WTC11 (cell line): ENCODE measurements at regions not wholly inside any gene's neighbourhood (a gene's known extent, or its start where the extent isn't known, plus 50 kb on each side); places are given as distances from the start of the nearest gene placed in this dataset.

Source experiments
- ATAC-seq: fragments of 200-7000 bp; cut with Tn5 transposase; 2 replicates; pipeline ENCODE4 v1.10.0; 2021; ENCODE audit warnings: mild to moderate bottlenecking, moderate library complexity
- CTCF ChIA-PET: fragments of 300-600 bp; sonication (Branson Sonifier 250); formaldehyde crosslinking; loops from one replicate; lab custom pipeline; 2021; ENCODE audit warnings: antibody characterized with exemption; lab: Charles Lee
- POLR2A ChIA-PET: fragments of 350-600 bp; sonication (Branson Sonifier 250); formaldehyde crosslinking; loops from one replicate; lab custom pipeline; 2021; ENCODE audit warnings: antibody characterized with exemption; lab: Charles Lee
- DNase-seq: peaks from one replicate; pipeline ENCODE4 v3.0.0; 2021; ENCODE audit warnings: low spot score
- H3K27ac Mint-ChIP-seq: 2 replicates; pipeline ENCODE4 v1.8.0; 2021; ENCODE audit warnings: mixed read lengths
- H3K27me3 Mint-ChIP-seq: 2 replicates; pipeline ENCODE4 v1.8.0; 2021; ENCODE audit warnings: low read depth, mild to moderate bottlenecking, moderate library complexity, mixed read lengths
- H3K36me3 Mint-ChIP-seq: 2 replicates; pipeline ENCODE4 v1.8.0; 2021; ENCODE audit warnings: mixed read lengths
- H3K4me1 Mint-ChIP-seq: 2 replicates; pipeline ENCODE4 v1.8.0; 2022; ENCODE audit warnings: mixed read lengths
- H3K4me3 Mint-ChIP-seq: 2 replicates; pipeline ENCODE4 v1.8.0; 2021; ENCODE audit warnings: mild to moderate bottlenecking, moderate library complexity, mixed read lengths
- H3K9me3 Mint-ChIP-seq: 2 replicates; pipeline ENCODE4 v1.8.0; 2021; ENCODE audit warnings: mixed read lengths
- ATF1 ChIP-seq: sonication (generic); formaldehyde crosslinking; IDR thresholded peaks from 2 replicates; pipeline ENCODE4 v1.8.1; 2023; ENCODE audit warnings: mild to moderate bottlenecking, moderate library complexity, missing genetic modification reagents
- ATF6 ChIP-seq: sonication (generic); formaldehyde crosslinking; IDR thresholded peaks from 2 replicates; pipeline ENCODE4 v1.8.1; 2023; ENCODE audit warnings: mild to moderate bottlenecking, missing genetic modification reagents
- CREM ChIP-seq: sonication (generic); formaldehyde crosslinking; IDR thresholded peaks from 2 replicates; pipeline ENCODE4 v1.8.1; 2022; ENCODE audit warnings: mild to moderate bottlenecking, missing genetic modification reagents, moderate library complexity
- E2F1 ChIP-seq: sonication (generic); formaldehyde crosslinking; IDR thresholded peaks from 2 replicates; pipeline ENCODE4 v1.8.0; 2022; ENCODE audit warnings: mild to moderate bottlenecking, missing genetic modification reagents
- ERG ChIP-seq: fragments of 250-450 bp; sonication (Bioruptor Pico); IDR thresholded peaks from 2 replicates; pipeline ENCODE4 v1.8.0; 2021; ENCODE audit warnings: mild to moderate bottlenecking
- HMGXB4 ChIP-seq: sonication (generic); formaldehyde crosslinking; IDR thresholded peaks from 2 replicates; pipeline ENCODE4 v1.8.1; 2023; ENCODE audit warnings: mild to moderate bottlenecking, moderate library complexity, missing genetic modification reagents
- MAX ChIP-seq: sonication (generic); formaldehyde crosslinking; IDR thresholded peaks from 2 replicates; pipeline ENCODE4 v1.8.0; 2022; ENCODE audit warnings: mild to moderate bottlenecking, missing genetic modification reagents
- MLX ChIP-seq: sonication (generic); formaldehyde crosslinking; IDR thresholded peaks from 2 replicates; pipeline ENCODE4 v1.8.1; 2023; ENCODE audit warnings: mild to moderate bottlenecking, missing genetic modification reagents, moderate library complexity
- ZBTB21 ChIP-seq: sonication (generic); formaldehyde crosslinking; IDR thresholded peaks from 2 replicates; pipeline ENCODE4 v1.8.1; 2023; ENCODE audit warnings: mild to moderate bottlenecking, missing genetic modification reagents, borderline replicate concordance
- ZNF219 ChIP-seq: sonication (generic); formaldehyde crosslinking; IDR thresholded peaks from 2 replicates; pipeline ENCODE4 v1.8.0; 2023; ENCODE audit warnings: missing genetic modification reagents, mild to moderate bottlenecking, borderline replicate concordance
- ZNF263 ChIP-seq: sonication (generic); formaldehyde crosslinking; IDR thresholded peaks from 2 replicates; pipeline ENCODE4 v1.8.1; 2022; ENCODE audit warnings: low read depth, mild to moderate bottlenecking, moderate library complexity, missing genetic modification reagents
- ZNF425 ChIP-seq: fragments of 250-450 bp; sonication (Bioruptor Pico); conservative IDR thresholded peaks from 2 replicates; pipeline ENCODE4 v1.9.0; 2021; ENCODE audit warnings: mild to moderate bottlenecking
- ZNF532 ChIP-seq: fragments of 250-450 bp; sonication (Bioruptor Pico); IDR thresholded peaks from 2 replicates; pipeline ENCODE4 v1.9.0; 2021; ENCODE audit warnings: mild to moderate bottlenecking, borderline replicate concordance

GRCh38 chrX:45344594-45344993 lies 143.9 kb upstream of the DIPK2B start:
- Mint-ChIP-seq H3K27me3 (no peaks in the 10 kb centered on the region), H3K4me3 (no peak overlapping the region), H3K27ac (no peak overlapping the region), H3K9me3 (peaks cover 5% of the 10 kb centered on the region), H3K4me1 (no peaks in the 10 kb centered on the region), H3K36me3 (no peaks in the 10 kb centered on the region)
- no peak for ATAC-seq
- no peak for DNase-seq
- ChIA-PET CTCF (no interaction called here), POLR2A (no interaction called here)
- TF ChIP-seq CREM (CRISPR knock-in tag) = no peak
- no peak for TF ChIP-seq MLX (CRISPR knock-in tag)

GRCh38 chrX:45329217-45329616 lies 128.5 kb upstream of the DIPK2B start:
- Mint-ChIP-seq H3K36me3 (no peaks in the 10 kb centered on the region), H3K9me3 (peaks cover 4% of the 10 kb centered on the region; the same call in 1 of the 2 replicates), H3K27me3 (no peaks in the 10 kb centered on the region), H3K4me3 (no peak overlapping the region), H3K27ac (no peak overlapping the region), H3K4me1 (no peaks in the 10 kb centered on the region)
- TF ChIP-seq ZNF219 (no peak), ZBTB21 (CRISPR knock-in tag) (no peak), MAX (no peak), E2F1 (CRISPR knock-in tag) (no peak), ERG (CRISPR knock-in tag) (no peak), ZNF425 (CRISPR knock-in tag) (no peak), HMGXB4 (CRISPR knock-in tag) (no peak), ATF6 (CRISPR knock-in tag) (no peak), ZNF263 (no peak), ATF1 (CRISPR knock-in tag) (no peak), ZNF532 (CRISPR knock-in tag) (no peak)
- ChIA-PET CTCF (no interaction called here), POLR2A (no interaction called here)
- DNase-seq (no peak), ATAC-seq (no peak)
